H1 (cell line): ENCODE measurements at regions not wholly inside any gene's neighbourhood (a gene's known extent, or its start where the extent isn't known, plus 50 kb on each side); places are given as distances from the start of the nearest gene placed in this dataset.

ENCODE experiments used
- CTCF ChIA-PET: fragments of 300-600 bp; sonication (Branson Sonifier 250); formaldehyde crosslinking; loops from one replicate; lab custom pipeline; 2021; ENCODE audit not compliant: partially characterized antibody; lab: Charles Lee
- POLR2A ChIA-PET: fragments of 300-600 bp; sonication (Branson Sonifier 250); formaldehyde crosslinking; loops from one replicate; lab custom pipeline; 2021; ENCODE audit warnings: inconsistent platforms; ENCODE audit not compliant: partially characterized antibody; lab: Charles Lee
- DNase-seq, 2 experiments: peaks; one replicate each; pipeline versions ENCODE4 v3.0.0 to v3.0.0-alpha.2; 2010 to 2022; ENCODE audit warnings: low spot score in 2 of 2, low read depth in 1 of 2, mixed read lengths in 1 of 2
- FAIRE-seq: peaks from 2 replicates; lab custom pipeline; 2011; peaks lifted over from hg19 to GRCh38; lab: Jason Lieb, UNC
- H2AFZ ChIP-seq: 2 replicates; pipeline ENCODE4 v1.8.1; 2012; ENCODE audit warnings: low read length, inconsistent platforms
- H2AK5ac ChIP-seq: 2 replicates; pipeline ENCODE4 v1.6.1; 2013; ENCODE audit warnings: low read depth, low read length
- H2BK120ac ChIP-seq: replicated peaks from 2 replicates; pipeline ENCODE3; 2013; ENCODE audit warnings: low read depth, low read length, inconsistent platforms
- H2BK12ac ChIP-seq: 2 replicates; pipeline ENCODE4 v1.6.1; 2013; ENCODE audit warnings: low read depth, low read length
- H2BK15ac ChIP-seq: 2 replicates; pipeline ENCODE4 v1.6.1; 2013; ENCODE audit warnings: low read length
- H2BK20ac ChIP-seq: 2 replicates; pipeline ENCODE4 v1.6.1; 2013; ENCODE audit warnings: low read length
- H2BK5ac ChIP-seq: 2 replicates; pipeline ENCODE4 v1.6.1; 2013; ENCODE audit warnings: low read depth, low read length
- H3K14ac ChIP-seq: 2 replicates; pipeline ENCODE4 v1.6.1; 2013; ENCODE audit warnings: inconsistent platforms; ENCODE audit not compliant: insufficient read length
- H3K18ac ChIP-seq: 2 replicates; pipeline ENCODE4 v1.6.1; 2013; ENCODE audit warnings: low read length; ENCODE audit errors: extremely low read depth
- H3K23ac ChIP-seq: 2 replicates; pipeline ENCODE4 v1.6.1; 2013; ENCODE audit warnings: inconsistent platforms; ENCODE audit not compliant: insufficient read length
- H3K23me2 ChIP-seq: 2 replicates; pipeline ENCODE4 v1.6.1; 2013; ENCODE audit warnings: low read depth, low read length
- H3K27ac ChIP-seq: 2 replicates; pipeline ENCODE4 v1.6.1; 2011; ENCODE audit warnings: low read depth, low read length, inconsistent platforms
- H3K27me3 ChIP-seq, 4 experiments: replicated peaks in 1 of 4; 1 replicate in 1 of 4; 2 replicates in 3 of 4; pipeline versions ENCODE4 v1.6.1 to v1.8.1; 2011 to 2013; ENCODE audit warnings: low read length in 3 of 4, mild to moderate bottlenecking in 3 of 4, inconsistent platforms in 2 of 4, mixed read lengths in 2 of 4, moderate library complexity in 1 of 4; ENCODE audit not compliant: control insufficient read depth in 3 of 4, insufficient read depth in 3 of 4; ENCODE audit errors: extremely low read depth in 1 of 4
- H3K36me3 ChIP-seq, 4 experiments: 2 replicates each; pipeline versions ENCODE4 v1.6.1 to v1.8.1; 2011 to 2013; ENCODE audit warnings: mild to moderate bottlenecking in 4 of 4, low read length in 3 of 4, moderate library complexity in 2 of 4, control low read depth in 1 of 4, inconsistent platforms in 1 of 4; ENCODE audit not compliant: insufficient read depth in 4 of 4, control insufficient read depth in 2 of 4
- H3K4ac ChIP-seq: replicated peaks from 2 replicates; pipeline ENCODE3; 2013; ENCODE audit warnings: low read length, low read depth, mixed read lengths, inconsistent platforms; ENCODE audit not compliant: insufficient read length
- H3K4me1 ChIP-seq, 4 experiments: replicated peaks in 1 of 4; 1 replicate in 1 of 4; 2 replicates in 3 of 4; pipeline versions ENCODE4 v1.6.1 to v1.8.1; 2011 to 2013; ENCODE audit warnings: low read length in 3 of 4, inconsistent platforms in 2 of 4, mixed read lengths in 1 of 4; ENCODE audit not compliant: insufficient read depth in 4 of 4, control insufficient read depth in 3 of 4
- H3K4me2 ChIP-seq, 2 experiments: 2 replicates each; pipeline versions ENCODE4 v1.6.1 to v1.8.1; 2011 to 2013; ENCODE audit warnings: low read depth in 2 of 2, low read length in 2 of 2, control low read depth in 1 of 2, inconsistent platforms in 1 of 2, mild to moderate bottlenecking in 1 of 2; ENCODE audit not compliant: insufficient read depth in 1 of 2
- H3K4me3 ChIP-seq, 4 experiments: fragments of 200-600, 300-600 bp in 1 of 4; sonication (generic), shearing (Covaris generic), sonication (Bioruptor Twin) in 1 of 4; 2 replicates each; pipeline versions ENCODE4 v1.5.1 to v1.8.1; 2011 to 2016; ENCODE audit warnings: low read length in 4 of 4, low read depth in 3 of 4, control low read depth in 2 of 4, inconsistent platforms in 2 of 4, mild to moderate bottlenecking in 2 of 4, mixed read lengths in 1 of 4, moderate library complexity in 1 of 4; ENCODE audit not compliant: insufficient read depth in 2 of 4; ENCODE audit errors: extremely low read depth in 1 of 4
- H3K56ac ChIP-seq: replicated peaks from 2 replicates; pipeline ENCODE3; 2013; ENCODE audit warnings: low read depth, mild to moderate bottlenecking, mixed read lengths, low read length, inconsistent platforms; ENCODE audit not compliant: insufficient read length
- H3K79me1 ChIP-seq: 2 replicates; pipeline ENCODE4 v1.6.1; 2013; ENCODE audit warnings: low read depth, low read length, control low read depth
- H3K79me2 ChIP-seq, 2 experiments: 2 replicates each; pipeline versions ENCODE4 v1.6.1 to v1.8.1; 2012 to 2013; ENCODE audit warnings: low read length in 2 of 2, mild to moderate bottlenecking in 2 of 2, inconsistent platforms in 1 of 2; ENCODE audit not compliant: insufficient read depth in 2 of 2, control insufficient read depth in 1 of 2
- H3K9ac ChIP-seq, 4 experiments: replicated peaks in 1 of 4; 1 replicate in 1 of 4; 2 replicates in 3 of 4; pipeline versions ENCODE4 v1.6.1 to v1.8.1; 2011 to 2013; ENCODE audit warnings: low read depth in 3 of 4, low read length in 3 of 4, control low read depth in 2 of 4, mild to moderate bottlenecking in 2 of 4, moderate library complexity in 2 of 4, inconsistent platforms in 1 of 4; ENCODE audit errors: extremely low read depth in 1 of 4
- H3K9me3 ChIP-seq, 2 experiments: 2 replicates each; pipeline versions ENCODE4 v1.6.1 to v1.8.1; 2012 to 2013; ENCODE audit warnings: mild to moderate bottlenecking in 2 of 2, moderate library complexity in 2 of 2, control low read depth in 1 of 2, inconsistent platforms in 1 of 2, low read depth in 1 of 2, low read length in 1 of 2, mixed read lengths in 1 of 2; ENCODE audit not compliant: insufficient read depth in 2 of 2
- H4K20me1 ChIP-seq, 2 experiments: replicated peaks in 1 of 2; 2 replicates each; pipeline versions ENCODE3 to v1.8.1; 2011 to 2013; ENCODE audit warnings: inconsistent platforms in 2 of 2, low read length in 2 of 2, mild to moderate bottlenecking in 1 of 2; ENCODE audit not compliant: insufficient read depth in 2 of 2, control insufficient read depth in 1 of 2
- H4K5ac ChIP-seq: 2 replicates; pipeline ENCODE4 v1.6.1; 2013; ENCODE audit warnings: low read length, low read depth, mixed read lengths, inconsistent platforms; ENCODE audit not compliant: insufficient read length
- H4K8ac ChIP-seq: 2 replicates; pipeline ENCODE4 v1.8.0; 2013; ENCODE audit warnings: mild to moderate bottlenecking, moderate library complexity, low read length, inconsistent platforms; ENCODE audit not compliant: insufficient read depth; ENCODE audit errors: extremely low read depth
- H4K91ac ChIP-seq: replicated peaks from 2 replicates; pipeline ENCODE3; 2013; ENCODE audit warnings: low read length, mixed read lengths, inconsistent platforms; ENCODE audit not compliant: insufficient read length
- ASH2L ChIP-seq: fragments of 200-600, 300-600 bp; sonication (generic); IDR thresholded peaks from one replicate; pipeline ENCODE4 v1.7.1; 2017; ENCODE audit warnings: low read length
- BCL11A ChIP-seq, 2 experiments: IDR thresholded peaks; one replicate each; pipeline ENCODE4 v1.6.1; 2011; ENCODE audit warnings: low read depth in 2 of 2, low read length in 2 of 2, mild to moderate bottlenecking in 2 of 2
- CHD2 ChIP-seq: IDR thresholded peaks from 2 replicates; pipeline ENCODE4 v1.6.1; 2012; ENCODE audit warnings: low read length, improper control_type of control experiment
- CTCF ChIP-seq, 3 experiments: IDR thresholded peaks; 1 replicate in 2 of 3; 2 replicates in 1 of 3; pipeline versions ENCODE4 v1.5.1 to v1.6.1; 2011; ENCODE audit warnings: low read length in 3 of 3, mild to moderate bottlenecking in 3 of 3, inconsistent platforms in 2 of 3, low read depth in 1 of 3, moderate library complexity in 1 of 3; ENCODE audit not compliant: insufficient read depth in 1 of 3; ENCODE audit errors: control extremely low read depth in 1 of 3
- EP300 ChIP-seq, 2 experiments: IDR thresholded peaks; 1 replicate in 1 of 2; 2 replicates in 1 of 2; pipeline ENCODE4 v1.6.1; 2011 to 2012; ENCODE audit warnings: low read depth in 2 of 2, low read length in 2 of 2, mild to moderate bottlenecking in 2 of 2, borderline replicate concordance in 1 of 2, inconsistent platforms in 1 of 2, moderate library complexity in 1 of 2
- KDM1A ChIP-seq: fragments of 200-600, 300-600 bp; sonication (generic); IDR thresholded peaks from 2 replicates; pipeline ENCODE4 v1.7.1; 2016; ENCODE audit warnings: mild to moderate bottlenecking, low read length, borderline replicate concordance
- KDM5A ChIP-seq: fragments of 200-600 bp; IDR thresholded peaks from 2 replicates; pipeline ENCODE4 v1.7.1; 2012; ENCODE audit warnings: mild to moderate bottlenecking, low read length, inconsistent platforms, mixed read lengths
- NANOG ChIP-seq: IDR thresholded peaks from 2 replicates; pipeline ENCODE4 v1.6.1; 2011; ENCODE audit warnings: low read length, low read depth, mild to moderate bottlenecking, inconsistent platforms; ENCODE audit not compliant: insufficient read depth, poor library complexity, severe bottlenecking
- RBBP5 ChIP-seq: IDR thresholded peaks from 2 replicates; pipeline ENCODE4 v1.7.1; 2012; ENCODE audit warnings: low read depth, mild to moderate bottlenecking, inconsistent platforms, low read length, moderate library complexity, borderline replicate concordance
- SAP30 ChIP-seq: fragments of 300-600 bp; sonication (generic); IDR thresholded peaks from 2 replicates; pipeline ENCODE4 v1.7.1; 2012; ENCODE audit warnings: low read length, moderate library complexity, mild to moderate bottlenecking, inconsistent platforms; ENCODE audit not compliant: insufficient read depth, insufficient replicate concordance
- SP4 ChIP-seq: IDR thresholded peaks from 2 replicates; pipeline ENCODE4 v1.6.1; 2012; ENCODE audit warnings: low read length, inconsistent platforms
- ZNF274 ChIP-seq: IDR thresholded peaks from 2 replicates; pipeline ENCODE4 v1.7.0; 2012; ENCODE audit warnings: low read length, borderline replicate concordance; ENCODE audit errors: extremely low read depth
- WGBS, 2 experiments: shearing (Covaris generic) in 1 of 2; methylation state at CpG; one replicate each; pipeline versions ENCODE4 v1.1.6 to v1.1.7; 2013 to 2015; ENCODE audit warnings: low lambda C conversion rate in 2 of 2, mixed read lengths in 2 of 2, inconsistent platforms in 1 of 2, low coverage in 1 of 2, missing lambda C conversion rate in 1 of 2; ENCODE audit not compliant: insufficient replicate concordance in 2 of 2, insufficient coverage in 1 of 2, insufficient read length in 1 of 2; ENCODE audit errors: extremely low coverage in 1 of 2, missing lambda C conversion rate in 1 of 2; 5-methylcytosine and 5-hydroxymethylcytosine counted together

- Histone ChIP-seq H4K5ac (no peak overlapping the region), H3K79me2 (no peaks in the 10 kb centered on the region), H4K8ac (no peak overlapping the region), H4K91ac (no peak overlapping the region), H3K4me2 (no peak overlapping the region), H3K23ac (no peak overlapping the region), H3K79me1 (no peaks in the 10 kb centered on the region), H4K20me1 (no peaks in the 10 kb centered on the region), H3K56ac (no peak overlapping the region), H2AK5ac (no peak overlapping the region), H3K4me1 (no peaks in the 10 kb centered on the region), H3K14ac (no peak overlapping the region), H3K23me2 (no peaks in the 10 kb centered on the region), H3K9me3 (no peaks in the 10 kb centered on the region), H3K4ac (no peak overlapping the region), H3K36me3 (no peaks in the 10 kb centered on the region), H2BK5ac (no peak overlapping the region), H3K9ac (no peak overlapping the region), H2BK15ac (no peak overlapping the region), H2BK12ac (no peak overlapping the region), H3K27me3 (no peaks in the 10 kb centered on the region), H2BK120ac (no peak overlapping the region), H3K18ac (no peak overlapping the region), H2AFZ (no peak overlapping the region), H3K4me3 (no peak overlapping the region), H3K27ac (no peak overlapping the region), H2BK20ac (no peak overlapping the region)
- no peak for FAIRE-seq
- CTCF ChIA-PET: interaction anchor here (1.1 kb wide), 1 partner anchor 9 kb away, joined by 3 read pairs; no protein-coding TSS in a partner anchor
- DNase-seq: no peak
- WGBS, 2 experiments: 92% methylated on average over 1 of the region's 1 CpG; no CpG with 5 or more reads in 1 of the 2 experiments
- POLR2A ChIA-PET: no interaction called here
- TF ChIP-seq EP300 (IDR thresholded peaks at IDR 0.05; ENCODE audit: borderline replicate concordance in 1 of 2, low read depth in 2 of 2, low read length in 2 of 2): no peak
- TF ChIP-seq CTCF (IDR thresholded peaks at IDR 0.05; ENCODE audit: control extremely low read depth in 1 of 3, insufficient read depth in 1 of 3, low read depth in 1 of 3, low read length in 3 of 3): no peak
- no peak for TF ChIP-seq SP4
- TF ChIP-seq ASH2L: no peak
- no peak for TF ChIP-seq KDM5A
- no peak for TF ChIP-seq RBBP5
- TF ChIP-seq SAP30: no peak
- TF ChIP-seq NANOG: no peak
- TF ChIP-seq KDM1A: no peak
- TF ChIP-seq BCL11A (IDR thresholded peaks at IDR 0.05; ENCODE audit: low read depth in 2 of 2, low read length in 2 of 2): no peak
- TF ChIP-seq ZNF274: no peak
- no peak for TF ChIP-seq CHD2
Measured at GRCh38 chr3:65004306-65004705, 316.5 kb upstream of the ADAMTS9 start.
